GM12872 (cell line): ENCODE measurements at regions not wholly inside any gene's neighbourhood (a gene's known extent, or its start where the extent isn't known, plus 50 kb on each side); places are given as distances from the start of the nearest gene placed in this dataset.

ENCODE experiments used
- TF ChIP-seq, protein P1 (sequence below): IDR thresholded peaks from 3 replicates; pipeline ENCODE4 v1.5.1; 2011; ENCODE audit warnings: low read depth, mild to moderate bottlenecking, low read length, moderate library complexity; ENCODE audit not compliant: insufficient read depth

GRCh38 chr4:153084980-153085630, 119.1 kb upstream of the TRIM2 start:
- TF ChIP-seq, protein P1, sequence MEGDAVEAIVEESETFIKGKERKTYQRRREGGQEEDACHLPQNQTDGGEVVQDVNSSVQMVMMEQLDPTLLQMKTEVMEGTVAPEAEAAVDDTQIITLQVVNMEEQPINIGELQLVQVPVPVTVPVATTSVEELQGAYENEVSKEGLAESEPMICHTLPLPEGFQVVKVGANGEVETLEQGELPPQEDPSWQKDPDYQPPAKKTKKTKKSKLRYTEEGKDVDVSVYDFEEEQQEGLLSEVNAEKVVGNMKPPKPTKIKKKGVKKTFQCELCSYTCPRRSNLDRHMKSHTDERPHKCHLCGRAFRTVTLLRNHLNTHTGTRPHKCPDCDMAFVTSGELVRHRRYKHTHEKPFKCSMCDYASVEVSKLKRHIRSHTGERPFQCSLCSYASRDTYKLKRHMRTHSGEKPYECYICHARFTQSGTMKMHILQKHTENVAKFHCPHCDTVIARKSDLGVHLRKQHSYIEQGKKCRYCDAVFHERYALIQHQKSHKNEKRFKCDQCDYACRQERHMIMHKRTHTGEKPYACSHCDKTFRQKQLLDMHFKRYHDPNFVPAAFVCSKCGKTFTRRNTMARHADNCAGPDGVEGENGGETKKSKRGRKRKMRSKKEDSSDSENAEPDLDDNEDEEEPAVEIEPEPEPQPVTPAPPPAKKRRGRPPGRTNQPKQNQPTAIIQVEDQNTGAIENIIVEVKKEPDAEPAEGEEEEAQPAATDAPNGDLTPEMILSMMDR, result peak; percentile 99

DNA sequence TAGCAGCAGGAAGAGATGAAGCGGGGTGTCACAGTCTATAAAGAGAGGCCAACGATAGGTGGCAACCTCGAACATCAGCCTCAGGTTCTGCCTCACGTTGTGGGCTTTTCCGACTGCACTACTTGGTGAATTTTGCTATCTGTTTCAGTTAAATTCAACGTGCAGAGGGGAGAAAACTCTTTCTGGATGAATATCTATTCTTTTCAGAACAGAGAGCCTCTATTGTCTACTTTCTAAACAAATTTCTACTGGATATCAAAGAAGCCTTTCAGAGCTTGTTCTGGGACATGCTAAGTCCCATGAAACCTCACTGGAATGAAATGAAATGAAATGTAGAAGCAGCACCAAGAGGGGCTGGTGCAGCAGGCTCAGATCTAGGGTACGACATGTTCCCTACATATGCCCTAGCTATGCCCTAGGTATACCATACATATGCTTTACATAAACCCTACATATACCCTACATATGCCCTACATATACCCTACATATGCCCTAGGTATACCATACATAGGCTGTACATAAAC, 116.5 kb upstream of the TRIM2 start:
- TF ChIP-seq, protein P1, result no peak

GRCh38 chr4:153089742-153090141, 114.5 kb upstream of the TRIM2 start:
- TF ChIP-seq, protein P1, result no peak

DNA sequence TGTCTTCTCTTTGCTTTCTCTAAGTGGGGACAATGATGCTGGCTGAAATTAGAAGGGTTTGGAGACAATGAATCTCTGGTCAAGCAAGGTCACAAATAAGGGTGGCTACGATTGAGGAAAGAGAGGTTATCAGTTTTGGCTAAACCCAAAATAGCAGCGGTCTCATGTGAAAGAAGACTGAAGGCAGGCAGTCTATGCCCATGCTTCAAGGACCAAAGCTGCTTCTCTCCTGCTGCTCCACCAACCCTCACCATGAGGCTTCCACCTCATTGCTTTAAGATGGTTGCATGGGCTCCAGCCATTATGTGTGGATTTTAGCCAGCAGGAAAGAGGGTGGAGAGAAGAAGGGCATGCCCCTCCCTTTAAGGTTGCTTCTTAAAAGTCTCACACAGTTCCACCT, 114.1 kb upstream of the TRIM2 start:
- TF ChIP-seq, protein P1, result no peak

GRCh38 chr4:153090670-153091385, 113.4 kb upstream of the TRIM2 start:
- TF ChIP-seq, protein P1, result no peak

- TF ChIP-seq, protein P1, result no peak
Observed at GRCh38 chr4:153093396-153093795, 110.8 kb upstream of the TRIM2 start.

GRCh38 chr4:153093802-153094201, 110.4 kb upstream of the TRIM2 start:
- TF ChIP-seq, protein P1, result no peak
